ENCODE measurements at regions not wholly inside any gene's neighbourhood (a gene's known extent, or its start where the extent isn't known, plus 50 kb on each side); places are given as distances from the start of the nearest gene placed in this dataset.

- TF ChIP-seq YY1 (IDR thresholded peaks at IDR 0.05; ENCODE audit: low read depth) (no peak), CEBPB (IDR thresholded peaks at IDR 0.05) (no peak), TEAD4 (IDR thresholded peaks at IDR 0.05) (no peak), ZBTB7A (IDR thresholded peaks at IDR 0.05; ENCODE audit: low read depth) (no peak)
These were observed 1157.1 kb downstream of the ARAP2 start for GRCh38 chr4:35087218-35087617.

DNA sequence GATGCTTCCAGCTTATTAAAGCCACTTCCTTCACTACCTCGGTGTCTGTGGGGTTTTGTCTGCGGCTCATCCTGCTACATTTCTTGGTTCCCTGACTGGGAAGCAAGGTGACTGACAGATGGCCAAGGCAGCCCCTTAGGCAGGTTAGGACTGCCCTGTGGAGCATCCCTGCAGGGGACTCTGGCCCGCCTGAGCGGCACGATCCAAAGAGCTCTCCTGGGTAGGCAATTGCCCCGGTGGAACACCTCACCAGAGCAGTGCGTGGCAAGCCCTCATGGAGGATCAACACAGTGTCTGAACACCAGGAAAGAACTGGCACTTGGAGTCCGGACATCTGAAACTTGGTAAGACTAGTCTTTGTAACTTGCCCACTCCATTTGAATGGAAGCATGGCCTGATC is 1143.4 kb downstream of the ARAP2 start:
- TF ChIP-seq RAD21 (IDR thresholded peaks at IDR 0.05; ENCODE audit: low read depth): no peak
- no peak for TF ChIP-seq TCF12 (IDR thresholded peaks at IDR 0.05; ENCODE audit: low read depth)
- no peak for TF ChIP-seq TAF1 (IDR thresholded peaks at IDR 0.05; ENCODE audit: low read depth)
- no peak for TF ChIP-seq USF1 (IDR thresholded peaks at IDR 0.05)
- TF ChIP-seq EGR1 (IDR thresholded peaks at IDR 0.05): no peak
- no peak for TF ChIP-seq CEBPB (IDR thresholded peaks at IDR 0.05)
- TF ChIP-seq EP300 (IDR thresholded peaks at IDR 0.05; ENCODE audit: borderline replicate concordance): no peak
- no peak for TF ChIP-seq FOXM1 (IDR thresholded peaks at IDR 0.05; ENCODE audit: borderline replicate concordance, low read depth)
- TF ChIP-seq MAX (IDR thresholded peaks at IDR 0.05): no peak
- no peak for TF ChIP-seq CREB1 (IDR thresholded peaks at IDR 0.05; ENCODE audit: low read depth)

DNA sequence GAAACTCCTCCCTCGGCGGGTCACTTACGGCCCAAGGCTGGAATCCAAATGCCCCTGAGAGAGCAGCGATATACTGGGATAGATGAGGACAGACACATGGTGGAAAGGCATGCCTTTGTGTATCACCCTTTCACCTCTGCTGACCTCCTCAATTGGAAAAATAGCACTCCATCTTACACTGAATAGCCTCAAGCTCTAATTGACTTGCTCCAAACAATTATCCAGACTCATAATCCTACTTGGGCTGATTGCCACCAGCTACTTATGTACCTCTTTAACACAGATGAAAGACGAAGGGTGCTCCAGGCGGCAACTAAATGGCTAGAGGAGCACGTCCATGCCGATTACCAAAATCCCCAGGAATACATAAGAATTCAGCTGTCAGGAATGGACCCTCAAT is 1142.2 kb downstream of the ARAP2 start:
- TF ChIP-seq USF1 (IDR thresholded peaks at IDR 0.05) (no peak), FOXM1 (IDR thresholded peaks at IDR 0.05; ENCODE audit: borderline replicate concordance, low read depth) (no peak), TEAD4 (IDR thresholded peaks at IDR 0.05) (no peak)

- no peak for TF ChIP-seq EGR1 (IDR thresholded peaks at IDR 0.05)
- peak; percentile 44; the same call in 1 of the 2 replicates for TF ChIP-seq EP300 (IDR thresholded peaks at IDR 0.05; ENCODE audit: borderline replicate concordance)
- TF ChIP-seq NFIC (IDR thresholded peaks at IDR 0.05): peak; percentile 58
- TF ChIP-seq TEAD4 (IDR thresholded peaks at IDR 0.05): peak; percentile 33; the same call in 1 of the 2 replicates
- TF ChIP-seq TAF1 (IDR thresholded peaks at IDR 0.05; ENCODE audit: low read depth): no peak
- TF ChIP-seq YY1 (IDR thresholded peaks at IDR 0.05; ENCODE audit: low read depth): no peak
- no peak for TF ChIP-seq CEBPB (IDR thresholded peaks at IDR 0.05)
- no peak for TF ChIP-seq USF1 (IDR thresholded peaks at IDR 0.05)
- TF ChIP-seq MAX (IDR thresholded peaks at IDR 0.05): 0 out of 2 replicates have a peak, but pooled peaks have one; percentile 44
- no peak for TF ChIP-seq CREB1 (IDR thresholded peaks at IDR 0.05; ENCODE audit: low read depth)
- peak; percentile 5; the same call in 1 of the 2 replicates for TF ChIP-seq RAD21 (IDR thresholded peaks at IDR 0.05; ENCODE audit: low read depth)
- TF ChIP-seq, protein P1, sequence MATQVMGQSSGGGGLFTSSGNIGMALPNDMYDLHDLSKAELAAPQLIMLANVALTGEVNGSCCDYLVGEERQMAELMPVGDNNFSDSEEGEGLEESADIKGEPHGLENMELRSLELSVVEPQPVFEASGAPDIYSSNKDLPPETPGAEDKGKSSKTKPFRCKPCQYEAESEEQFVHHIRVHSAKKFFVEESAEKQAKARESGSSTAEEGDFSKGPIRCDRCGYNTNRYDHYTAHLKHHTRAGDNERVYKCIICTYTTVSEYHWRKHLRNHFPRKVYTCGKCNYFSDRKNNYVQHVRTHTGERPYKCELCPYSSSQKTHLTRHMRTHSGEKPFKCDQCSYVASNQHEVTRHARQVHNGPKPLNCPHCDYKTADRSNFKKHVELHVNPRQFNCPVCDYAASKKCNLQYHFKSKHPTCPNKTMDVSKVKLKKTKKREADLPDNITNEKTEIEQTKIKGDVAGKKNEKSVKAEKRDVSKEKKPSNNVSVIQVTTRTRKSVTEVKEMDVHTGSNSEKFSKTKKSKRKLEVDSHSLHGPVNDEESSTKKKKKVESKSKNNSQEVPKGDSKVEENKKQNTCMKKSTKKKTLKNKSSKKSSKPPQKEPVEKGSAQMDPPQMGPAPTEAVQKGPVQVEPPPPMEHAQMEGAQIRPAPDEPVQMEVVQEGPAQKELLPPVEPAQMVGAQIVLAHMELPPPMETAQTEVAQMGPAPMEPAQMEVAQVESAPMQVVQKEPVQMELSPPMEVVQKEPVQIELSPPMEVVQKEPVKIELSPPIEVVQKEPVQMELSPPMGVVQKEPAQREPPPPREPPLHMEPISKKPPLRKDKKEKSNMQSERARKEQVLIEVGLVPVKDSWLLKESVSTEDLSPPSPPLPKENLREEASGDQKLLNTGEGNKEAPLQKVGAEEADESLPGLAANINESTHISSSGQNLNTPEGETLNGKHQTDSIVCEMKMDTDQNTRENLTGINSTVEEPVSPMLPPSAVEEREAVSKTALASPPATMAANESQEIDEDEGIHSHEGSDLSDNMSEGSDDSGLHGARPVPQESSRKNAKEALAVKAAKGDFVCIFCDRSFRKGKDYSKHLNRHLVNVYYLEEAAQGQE (IDR thresholded peaks at IDR 0.05; ENCODE audit: low read depth): no peak
- TF ChIP-seq FOXM1 (IDR thresholded peaks at IDR 0.05; ENCODE audit: borderline replicate concordance, low read depth): no peak
- TF ChIP-seq ZBTB7A (IDR thresholded peaks at IDR 0.05; ENCODE audit: low read depth): no peak
- no peak for TF ChIP-seq TCF12 (IDR thresholded peaks at IDR 0.05; ENCODE audit: low read depth)
These were observed 1138.8 kb downstream of the ARAP2 start for GRCh38 chr4:35105486-35105885.

GRCh38 chr4:35106091-35106734 is 1138.1 kb downstream of the ARAP2 start:
- no peak for TF ChIP-seq FOXM1 (IDR thresholded peaks at IDR 0.05; ENCODE audit: borderline replicate concordance, low read depth)
- no peak for TF ChIP-seq MAX (IDR thresholded peaks at IDR 0.05)

DNA sequence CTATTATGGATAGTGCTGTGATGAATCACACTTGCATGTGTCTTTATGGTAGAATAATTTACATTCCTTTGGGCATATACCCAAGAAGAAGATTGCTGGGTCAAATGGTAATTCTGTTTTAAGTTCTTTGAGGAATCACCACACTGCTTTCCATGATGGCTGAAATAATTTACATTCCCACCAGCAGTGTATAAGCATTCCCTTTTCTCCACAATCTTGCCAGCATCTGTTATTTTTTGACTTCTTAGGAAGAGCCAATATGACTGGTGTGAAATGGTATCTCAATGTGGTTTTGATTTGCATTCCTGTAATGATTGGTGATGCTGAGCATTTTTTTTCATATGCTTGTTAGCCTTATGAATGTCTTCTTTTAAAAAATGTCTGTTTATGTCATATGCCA is 1120.2 kb downstream of the ARAP2 start:
- TF ChIP-seq RAD21 (IDR thresholded peaks at IDR 0.05; ENCODE audit: low read depth): no peak
- TF ChIP-seq CREB1 (IDR thresholded peaks at IDR 0.05; ENCODE audit: low read depth): no peak
- TF ChIP-seq, protein P1 (IDR thresholded peaks at IDR 0.05; ENCODE audit: low read depth): no peak
- no peak for TF ChIP-seq EGR1 (IDR thresholded peaks at IDR 0.05)
- no peak for TF ChIP-seq USF1 (IDR thresholded peaks at IDR 0.05)
- no peak for TF ChIP-seq YY1 (IDR thresholded peaks at IDR 0.05; ENCODE audit: low read depth)
- no peak for TF ChIP-seq EP300 (IDR thresholded peaks at IDR 0.05; ENCODE audit: borderline replicate concordance)
- TF ChIP-seq TEAD4 (IDR thresholded peaks at IDR 0.05): no peak
- TF ChIP-seq ZBTB7A (IDR thresholded peaks at IDR 0.05; ENCODE audit: low read depth): no peak
- TF ChIP-seq CEBPB (IDR thresholded peaks at IDR 0.05): no peak
- TF ChIP-seq TCF12 (IDR thresholded peaks at IDR 0.05; ENCODE audit: low read depth): no peak
- no peak for TF ChIP-seq NFIC (IDR thresholded peaks at IDR 0.05)
